ENCODE measurements at regions not wholly inside any gene's neighbourhood (a gene's known extent, or its start where the extent isn't known, plus 50 kb on each side); places are given as distances from the start of the nearest gene placed in this dataset.

- no peaks in the 10 kb centered on the region for H3K36me3 ChIP-seq
- peak overlapping the region in 3 of 4 donors; percentile 44 to 69 (median 54) for H3K27ac ChIP-seq
- peaks cover 0 to 10% (median 0%) of the 10 kb centered on the region in 4 donors for H3K4me1 ChIP-seq
- no peaks in the 10 kb centered on the region for H3K9me3 ChIP-seq
- 52% methylated on average over 2 of the region's 2 CpGs; no CpG with 5 or more reads in 1 of the 2 donors for WGBS, 2 donors (ENCODE audit: low coverage in 1 of 2)
- no peaks in the 10 kb centered on the region for H3K27me3 ChIP-seq
- intact Hi-C loops (cut with DNase I; ENCODE audit: low total_unique reads) (no loop called here), in situ Hi-C loops (cut with MboI; ENCODE audit: low pct_ligation_motif_present in 1 of 4, low pct_unique_long_range_greater_than_20kb in 1 of 4, low sequenced_read_pairs in 3 of 4) (no loop called here)
- TF ChIP-seq POLR2A (IDR thresholded peaks at IDR 0.05) (no peak), POLR2AphosphoS5 (IDR thresholded peaks at IDR 0.05) (peak in 1 of 3 donors; percentile 9)
- no peak overlapping the region for H3K4me3 ChIP-seq
- DNase-seq = no peak
Measured at GRCh38 chr3:194757647-194758061, 72.0 kb downstream of the FAM43A start.

GRCh38 chr3:194758716-194759115, 73.0 kb downstream of the FAM43A start:
- Histone ChIP-seq H3K27ac (no peak overlapping the region), H3K4me3 (no peak overlapping the region), H3K9me3 (no peaks in the 10 kb centered on the region), H3K36me3 (no peaks in the 10 kb centered on the region), H3K27me3 (no peaks in the 10 kb centered on the region), H3K4me1 (peaks cover 0 to 10% (median 0%) of the 10 kb centered on the region in 4 donors)
- in situ Hi-C loops (cut with MboI; ENCODE audit: low pct_ligation_motif_present in 1 of 4, low pct_unique_long_range_greater_than_20kb in 1 of 4, low sequenced_read_pairs in 3 of 4) = no loop called here
- WGBS, 2 donors (ENCODE audit: low coverage in 1 of 2) = 100% methylated on average over 1 to 2 of the region's 2 CpGs
- no peak for DNase-seq
- TF ChIP-seq POLR2A (IDR thresholded peaks at IDR 0.05) = no peak
- TF ChIP-seq EP300 (IDR thresholded peaks at IDR 0.05; ENCODE audit: low read depth) = no peak
- TF ChIP-seq CTCF (IDR thresholded peaks at IDR 0.05) = no peak
- TF ChIP-seq POLR2AphosphoS5 (IDR thresholded peaks at IDR 0.05) = no peak
- intact Hi-C loops (cut with DNase I; ENCODE audit: low total_unique reads) = no loop called here

GRCh38 chr3:194760494-194761137, 74.9 kb downstream of the FAM43A start:
- TF ChIP-seq POLR2A (IDR thresholded peaks at IDR 0.05) (no peak), POLR2AphosphoS5 (IDR thresholded peaks at IDR 0.05) (no peak), EP300 (IDR thresholded peaks at IDR 0.05; ENCODE audit: low read depth) (no peak), CTCF (IDR thresholded peaks at IDR 0.05) (no peak)
- H3K27ac ChIP-seq = no peak overlapping the region
- in situ Hi-C loops (cut with MboI; ENCODE audit: low pct_ligation_motif_present in 1 of 4, low pct_unique_long_range_greater_than_20kb in 1 of 4, low sequenced_read_pairs in 3 of 4) (no loop called here), intact Hi-C loops (cut with DNase I; ENCODE audit: low total_unique reads) (no loop called here)
- peaks cover 0 to 10% (median 0%) of the 10 kb centered on the region in 4 donors for H3K4me1 ChIP-seq
- H3K9me3 ChIP-seq = no peaks in the 10 kb centered on the region
- WGBS, 2 donors (ENCODE audit: low coverage in 1 of 2) = 61 to 71% methylated on average over 9 of the region's 9 CpGs
- H3K27me3 ChIP-seq = no peaks in the 10 kb centered on the region
- H3K36me3 ChIP-seq = no peaks in the 10 kb centered on the region
- H3K4me3 ChIP-seq = no peak overlapping the region
- DNase-seq = no peak

- intact Hi-C loops (cut with DNase I; ENCODE audit: low total_unique reads) = no loop called here
- Histone ChIP-seq H3K9me3 (no peaks in the 10 kb centered on the region), H3K4me3 (no peak overlapping the region), H3K4me1 (peaks cover 0 to 10% (median 0%) of the 10 kb centered on the region in 4 donors), H3K27ac (no peak overlapping the region), H3K27me3 (no peaks in the 10 kb centered on the region), H3K36me3 (no peaks in the 10 kb centered on the region)
- TF ChIP-seq POLR2AphosphoS5 (IDR thresholded peaks at IDR 0.05) (no peak), CTCF (IDR thresholded peaks at IDR 0.05) (no peak), POLR2A (IDR thresholded peaks at IDR 0.05) (no peak), EP300 (IDR thresholded peaks at IDR 0.05; ENCODE audit: low read depth) (no peak)
- DNase-seq = no peak
- WGBS, 2 donors (ENCODE audit: low coverage in 1 of 2) = 48 to 49% methylated on average over 3 of the region's 3 CpGs
- in situ Hi-C loops (cut with MboI; ENCODE audit: low pct_ligation_motif_present in 1 of 4, low pct_unique_long_range_greater_than_20kb in 1 of 4, low sequenced_read_pairs in 3 of 4) = no loop called here
Measured at GRCh38 chr3:194761384-194761783, 75.7 kb downstream of the FAM43A start.

- DNase-seq = no peak
- no peak overlapping the region for H3K4me3 ChIP-seq
- H3K27me3 ChIP-seq = no peaks in the 10 kb centered on the region
- in situ Hi-C loops (cut with MboI; ENCODE audit: low pct_ligation_motif_present in 1 of 4, low pct_unique_long_range_greater_than_20kb in 1 of 4, low sequenced_read_pairs in 3 of 4) (no loop called here), intact Hi-C loops (cut with DNase I; ENCODE audit: low total_unique reads) (no loop called here)
- no peak for TF ChIP-seq POLR2A (IDR thresholded peaks at IDR 0.05)
- no peak for TF ChIP-seq EP300 (IDR thresholded peaks at IDR 0.05; ENCODE audit: low read depth)
- TF ChIP-seq CTCF (IDR thresholded peaks at IDR 0.05) = no peak
- TF ChIP-seq POLR2AphosphoS5 (IDR thresholded peaks at IDR 0.05) = no peak
- 62 to 69% methylated on average over 7 of the region's 7 CpGs for WGBS, 2 donors (ENCODE audit: low coverage in 1 of 2)
- H3K27ac ChIP-seq = no peak overlapping the region
- no peaks in the 10 kb centered on the region for H3K36me3 ChIP-seq
- no peaks in the 10 kb centered on the region for H3K9me3 ChIP-seq
- H3K4me1 ChIP-seq = peaks cover 3 to 13% (median 8%) of the 10 kb centered on the region in 4 donors
Measured at GRCh38 chr3:194766845-194767244, 81.2 kb downstream of the FAM43A start.

Measured in transverse colon (tissue), 4 donors.